T-helper 1 cell treated with Interleukin-12 subunit alpha and Interleukin-12 subunit beta and Interleukin-4 antibody, amounts not matched to agents 30 ng/mL and 1 ng/mL, for 36 hours (primary cell): ENCODE measurements at regions not wholly inside any gene's neighbourhood (a gene's known extent, or its start where the extent isn't known, plus 50 kb on each side); places are given as distances from the start of the nearest gene placed in this dataset.

ENCODE experiments used
- intact Hi-C: fragments of 100-400 bp; cut with micrococcal nuclease; formaldehyde crosslinking; loops from one replicate; pipeline ENCODE4 v1.15.1; 2024

DNA sequence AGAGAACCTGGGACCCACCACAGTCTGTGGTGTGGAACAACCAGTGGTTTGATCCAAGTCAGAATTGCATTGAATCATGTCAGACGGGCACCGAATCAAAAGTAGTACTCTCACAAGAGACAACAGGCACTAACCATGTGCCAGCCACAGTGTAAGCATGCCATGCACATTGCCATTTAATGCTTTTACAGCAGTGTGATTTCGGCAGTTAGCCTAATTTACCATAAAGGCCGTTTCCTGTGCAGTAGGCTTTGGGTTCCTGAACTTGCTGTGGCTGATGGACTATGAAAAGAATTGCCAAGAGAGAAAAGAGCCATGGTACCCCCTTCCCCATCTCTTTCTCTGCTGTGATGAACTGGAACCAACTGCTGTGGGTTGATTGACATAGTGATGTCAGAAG lies 540.6 kb downstream of the EBF1 start:
- intact Hi-C loops: no loop called here

DNA sequence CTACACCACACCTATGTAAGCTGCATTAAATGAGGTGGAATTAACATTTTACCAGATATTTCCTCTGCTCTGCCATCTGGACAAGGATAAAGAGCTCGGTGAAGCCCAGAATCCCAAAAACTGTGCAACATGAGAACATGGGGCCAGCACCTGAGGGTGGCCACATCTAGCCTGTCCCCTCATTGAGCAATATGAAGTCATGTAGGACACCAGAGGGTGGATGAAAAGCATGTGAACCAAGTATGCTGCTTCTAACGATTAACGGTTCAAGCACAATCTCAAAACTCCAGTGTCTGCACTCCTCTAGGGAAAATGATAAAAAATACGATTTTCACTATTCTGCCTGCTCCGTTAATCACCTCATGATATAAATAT lies 545.8 kb downstream of the EBF1 start:
- intact Hi-C loops: no loop called here

DNA sequence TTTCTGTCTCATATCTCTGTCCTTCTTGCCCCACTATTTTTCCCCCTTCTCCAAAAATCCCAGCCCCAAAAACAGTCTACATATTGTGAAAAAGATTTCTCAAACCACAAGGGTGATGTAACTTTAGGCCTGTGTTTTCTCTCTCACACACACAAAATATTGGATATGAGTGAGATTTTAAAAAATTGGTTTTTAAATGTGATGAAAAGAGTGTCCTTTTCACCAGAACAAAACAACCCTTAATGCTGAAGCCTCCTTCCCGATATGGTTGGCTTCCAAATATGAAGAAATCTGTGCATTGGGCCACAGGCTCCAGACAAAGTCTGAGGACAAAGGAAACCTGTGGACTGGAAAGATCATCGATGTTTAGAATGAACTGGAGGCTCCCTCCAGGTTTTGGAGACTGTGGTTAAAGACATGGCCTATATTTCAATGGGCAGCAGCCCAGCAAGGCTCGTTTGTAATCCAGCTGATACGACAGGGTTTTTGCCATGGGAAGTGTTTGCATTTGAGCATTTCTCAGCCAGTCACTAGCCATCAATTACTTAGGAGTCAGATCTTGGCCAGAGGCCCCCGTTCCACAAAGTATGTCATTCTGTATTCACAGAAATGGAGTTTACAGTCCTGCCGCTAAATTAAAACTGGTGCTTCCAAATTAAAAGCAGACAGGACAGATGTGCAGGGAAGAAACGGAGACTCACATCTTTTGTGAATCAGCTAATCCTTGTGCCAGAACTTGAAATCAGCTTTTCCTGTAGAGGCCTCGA lies 546.3 kb downstream of the EBF1 start:
- intact Hi-C loops: no loop called here

DNA sequence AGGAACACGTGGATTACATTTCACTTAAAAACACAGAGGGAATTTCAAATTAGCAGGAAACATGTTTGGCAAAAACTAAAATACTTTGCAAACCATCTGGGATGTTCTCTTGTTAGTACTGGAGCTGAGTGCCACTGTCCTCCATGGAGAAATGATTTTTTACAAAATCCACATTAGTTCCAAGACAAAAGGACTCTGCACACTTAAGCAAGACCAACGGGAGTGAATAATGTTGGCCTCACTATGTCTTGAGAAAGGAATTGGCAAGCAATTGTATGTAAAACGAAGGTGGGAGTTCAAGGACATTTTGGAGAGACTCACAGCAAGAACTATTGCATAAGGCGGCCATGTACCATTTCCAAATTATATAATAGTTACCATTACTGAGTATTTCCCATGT lies 547.5 kb downstream of the EBF1 start:
- intact Hi-C loops: no loop called here

DNA sequence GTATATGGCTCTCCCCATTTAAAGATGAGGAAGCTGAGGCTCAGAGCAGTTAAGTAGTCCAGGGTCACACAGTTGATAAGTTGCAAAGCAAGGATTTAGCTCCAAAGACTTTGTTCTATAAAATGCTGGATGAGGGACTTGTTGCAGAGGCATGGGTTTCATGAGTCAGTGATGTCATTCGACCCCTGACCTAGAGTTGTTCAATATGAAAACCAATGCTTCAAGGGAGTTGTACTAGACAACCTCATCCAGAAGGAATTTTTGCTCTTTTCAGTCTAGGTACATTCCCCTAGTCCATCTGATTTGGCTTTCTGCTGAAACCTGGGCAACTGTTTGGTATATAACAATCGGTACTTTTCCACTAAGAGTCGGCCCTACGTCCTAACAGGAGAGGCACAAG lies 550.4 kb downstream of the EBF1 start:
- intact Hi-C loops: no loop called here

DNA sequence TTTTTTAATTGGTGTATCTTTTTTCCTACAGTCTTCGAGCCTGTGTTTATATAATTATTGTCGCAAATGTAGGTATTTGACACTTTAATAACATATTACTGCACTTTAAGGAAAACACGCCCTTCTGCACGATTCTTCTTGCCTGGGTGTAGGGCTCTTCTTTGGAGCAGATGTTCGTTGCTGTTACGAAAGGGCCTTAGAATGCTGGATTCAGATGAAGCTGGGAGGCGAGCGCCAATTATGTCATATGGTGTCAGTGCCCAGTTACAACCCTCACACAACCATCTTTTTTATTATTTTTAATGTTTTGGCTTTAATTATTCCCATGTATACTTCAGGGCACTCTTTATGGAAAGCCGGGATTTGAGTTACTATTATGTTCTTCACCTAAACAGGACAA lies 553.0 kb downstream of the EBF1 start:
- intact Hi-C loops: no loop called here

DNA sequence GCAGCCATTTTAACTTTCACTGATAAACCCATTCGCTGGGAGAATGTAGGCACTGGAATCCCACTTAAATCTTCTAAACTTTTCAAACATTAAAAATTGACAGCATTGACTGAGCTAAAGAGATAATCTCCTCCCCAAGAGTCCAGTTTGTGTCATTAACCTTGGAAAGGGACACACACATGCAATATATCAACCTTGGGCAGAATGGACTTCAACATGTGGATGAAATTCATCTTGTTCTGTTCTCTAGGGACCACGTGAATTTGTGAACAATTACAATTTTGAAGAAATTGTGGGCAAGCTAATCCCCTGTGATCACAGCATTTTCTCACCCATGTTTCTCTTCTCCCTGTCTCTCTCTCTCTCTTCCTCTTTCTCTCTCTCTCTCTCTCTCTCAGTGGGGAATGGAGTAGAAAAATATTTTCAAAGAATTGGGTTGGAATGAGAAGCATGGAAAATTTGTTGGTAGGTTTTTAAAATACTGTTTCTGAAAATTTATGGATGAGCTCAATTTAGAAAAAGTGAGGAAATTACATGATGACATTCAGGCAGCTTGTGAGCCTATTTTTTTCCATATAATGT lies 553.7 kb downstream of the EBF1 start:
- intact Hi-C loops: no loop called here

DNA sequence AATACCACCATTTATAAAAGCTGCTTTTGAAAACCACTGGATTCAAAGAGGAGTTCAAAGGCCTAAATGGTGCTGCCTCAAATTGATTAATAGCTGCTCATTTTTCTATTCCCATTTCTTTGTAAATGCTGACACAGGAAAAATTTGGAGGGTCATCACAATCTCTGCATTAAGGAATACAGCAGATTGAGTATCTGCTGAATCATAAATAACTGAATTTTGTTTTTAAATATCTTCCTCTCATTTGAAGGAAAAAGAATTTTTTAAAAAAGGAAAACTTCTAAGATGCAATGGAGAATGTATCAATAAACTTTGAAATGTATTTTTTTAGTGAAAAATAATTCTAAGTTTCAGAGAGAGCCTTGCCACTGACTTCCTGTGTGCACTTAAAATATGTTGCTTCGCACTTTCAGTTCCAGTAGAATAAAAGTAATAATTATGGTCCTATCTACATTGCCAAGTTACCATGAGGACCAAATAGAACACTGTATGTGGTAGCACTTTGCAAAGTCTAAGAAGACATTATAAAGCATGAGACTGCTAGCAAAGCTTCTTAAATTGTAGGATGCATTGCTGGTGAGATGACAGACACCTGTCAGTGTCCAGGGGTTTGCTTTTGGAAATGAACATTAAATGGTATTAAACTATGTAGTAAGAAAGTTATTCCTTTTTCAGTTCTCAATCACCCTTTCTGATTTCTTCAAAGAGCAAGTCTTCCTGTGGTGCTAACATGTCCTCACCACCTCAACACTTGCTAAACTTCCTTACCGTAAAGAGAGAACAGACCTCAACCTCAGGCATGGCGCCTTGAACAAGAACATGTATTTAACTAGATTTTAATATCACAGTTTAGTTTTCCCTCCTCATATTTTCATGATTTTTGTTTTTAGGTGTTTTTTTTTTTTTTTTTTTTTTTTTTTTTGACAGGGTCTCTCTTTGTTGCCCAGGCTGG lies 555.1 kb downstream of the EBF1 start:
- intact Hi-C loops: no loop called here

DNA sequence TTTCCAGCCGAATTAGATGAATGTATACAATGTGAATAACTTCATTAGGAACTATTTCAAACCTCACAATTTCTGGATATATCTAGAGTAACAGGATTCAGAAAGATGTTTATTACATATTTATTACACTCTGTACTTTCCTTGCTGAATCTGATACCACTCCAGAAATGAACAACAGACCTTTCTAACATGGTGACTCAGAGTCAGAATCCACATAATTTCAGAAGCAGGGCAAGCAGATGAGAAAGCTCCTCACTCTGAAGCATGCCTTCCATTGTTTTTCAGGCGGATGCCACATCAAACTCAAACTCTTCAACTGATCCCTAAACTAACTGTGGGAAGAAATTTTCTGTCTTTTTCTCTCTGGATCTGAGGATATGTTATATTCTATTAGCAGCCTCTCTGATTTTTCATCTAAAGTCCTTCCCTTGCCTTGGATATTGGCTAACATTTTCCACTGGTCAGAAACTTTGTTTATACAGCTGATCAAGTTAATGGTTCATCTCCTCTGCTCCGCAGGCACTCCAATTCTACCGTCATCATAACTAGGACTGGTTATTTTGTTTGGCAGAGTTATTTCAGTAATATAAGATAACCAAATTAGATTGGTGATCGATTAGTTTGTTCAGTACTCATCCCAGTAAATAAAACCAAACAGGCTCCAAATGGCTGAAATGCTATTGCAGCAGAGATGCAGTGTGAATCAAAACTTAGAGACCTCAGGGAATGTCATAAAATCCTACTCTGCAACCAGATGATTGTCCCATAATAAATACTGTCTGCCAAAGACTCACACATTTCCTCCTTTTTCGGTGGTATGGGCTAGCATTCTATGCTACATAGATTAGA lies 556.0 kb downstream of the EBF1 start:
- intact Hi-C loops: no loop called here

DNA sequence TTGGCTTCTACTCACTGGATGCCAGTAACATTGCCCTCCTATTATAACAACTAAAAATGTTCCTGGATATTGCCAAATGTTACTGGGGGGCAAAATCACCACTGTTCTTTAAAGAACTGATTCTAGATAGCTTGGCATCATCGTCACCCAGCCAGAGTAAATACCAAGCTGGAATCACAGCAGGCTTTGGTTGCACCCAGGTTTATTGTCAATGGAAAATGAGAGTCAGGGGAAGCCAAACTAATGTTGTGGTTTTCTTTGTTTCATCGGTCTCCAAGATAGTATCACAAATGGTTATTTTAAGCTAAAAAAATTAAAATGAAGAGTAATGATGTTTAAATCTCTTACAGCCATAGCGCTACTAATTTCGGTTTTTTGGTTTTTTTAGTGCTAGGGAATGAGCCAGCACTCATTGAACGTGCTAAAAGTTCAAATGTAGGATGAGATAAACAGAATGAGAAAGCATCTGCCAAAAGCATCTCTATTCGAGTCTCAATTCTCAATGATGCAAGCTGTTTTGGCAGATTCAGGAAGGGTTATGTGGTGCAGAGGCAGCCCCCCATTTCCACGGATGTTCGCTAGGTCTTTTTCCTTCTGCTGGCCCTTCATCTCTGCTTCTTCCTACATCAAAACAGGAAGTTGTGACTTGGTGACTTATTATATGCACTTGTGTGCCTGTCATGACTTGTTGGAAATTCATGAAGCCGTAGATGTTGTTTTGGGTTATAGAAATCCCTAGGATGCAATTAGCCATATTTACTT lies 558.0 kb downstream of the EBF1 start:
- intact Hi-C loops: no loop called here

DNA sequence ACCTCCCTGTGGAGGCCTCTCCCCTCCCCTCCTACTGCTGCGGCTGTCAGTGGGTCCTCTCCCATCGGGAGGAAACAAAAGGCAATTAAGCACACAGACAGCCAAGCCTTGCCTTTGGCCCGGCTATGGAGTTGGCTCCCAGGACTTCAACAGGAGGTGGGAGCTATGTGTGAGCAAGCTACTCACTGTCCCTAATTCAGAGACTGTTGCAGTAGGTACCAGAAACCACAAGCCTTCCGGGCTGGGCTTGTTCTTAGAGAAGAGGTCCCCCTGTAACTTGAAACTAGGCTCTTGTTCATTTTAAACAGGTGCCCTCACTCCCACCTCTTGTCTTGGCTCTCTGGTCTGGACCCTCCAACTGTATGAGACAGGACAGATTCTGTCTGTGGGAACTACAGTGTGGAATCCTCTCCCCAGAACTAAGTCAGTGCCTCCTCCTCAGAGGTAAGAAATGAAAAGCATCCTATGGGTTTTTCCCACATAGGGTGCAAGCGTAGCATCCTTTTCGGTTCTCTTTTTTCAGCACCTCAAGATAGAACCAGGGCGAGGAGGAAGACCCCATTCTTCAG lies 561.1 kb downstream of the EBF1 start:
- intact Hi-C loops: no loop called here

DNA sequence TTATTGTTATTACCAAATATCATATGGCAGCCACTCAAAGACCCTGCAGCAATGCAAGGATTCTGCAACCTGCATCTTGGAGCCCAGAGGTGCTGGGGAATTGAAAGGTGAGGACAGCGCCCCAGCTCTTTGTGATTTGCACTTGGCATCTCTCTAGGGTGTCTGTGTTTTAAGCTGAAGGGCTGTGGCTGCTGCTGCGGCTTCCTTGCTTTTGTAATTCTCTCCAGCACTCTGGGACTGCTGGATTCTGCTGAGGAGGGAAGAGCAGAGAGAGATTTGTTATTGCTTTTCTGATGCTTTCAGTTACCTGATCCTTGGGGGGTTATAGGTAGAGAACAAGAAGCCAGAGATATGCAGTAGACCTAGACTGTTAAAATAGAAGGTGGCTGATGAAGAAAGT lies 562.4 kb downstream of the EBF1 start:
- intact Hi-C loops: no loop called here

DNA sequence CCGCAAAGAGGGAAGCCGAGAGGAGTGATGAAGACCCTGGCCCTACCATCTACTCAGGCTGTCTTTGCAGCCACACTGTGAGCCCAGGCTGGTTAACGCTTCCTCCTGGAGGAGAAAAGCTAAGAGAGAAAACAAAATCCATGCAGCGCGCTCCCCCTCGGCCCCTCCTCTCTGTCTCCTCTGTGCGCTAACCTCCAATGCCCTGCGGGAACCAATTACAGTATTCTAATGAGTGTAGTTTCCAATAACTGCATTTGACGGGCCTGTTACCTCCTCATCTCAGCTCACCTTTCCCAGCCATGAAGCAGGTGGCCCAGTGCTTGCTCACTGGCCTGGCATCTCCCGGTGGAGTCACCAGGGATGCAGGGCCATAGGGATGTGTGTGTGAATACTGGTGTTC lies 565.5 kb downstream of the EBF1 start:
- intact Hi-C loops: no loop called here

DNA sequence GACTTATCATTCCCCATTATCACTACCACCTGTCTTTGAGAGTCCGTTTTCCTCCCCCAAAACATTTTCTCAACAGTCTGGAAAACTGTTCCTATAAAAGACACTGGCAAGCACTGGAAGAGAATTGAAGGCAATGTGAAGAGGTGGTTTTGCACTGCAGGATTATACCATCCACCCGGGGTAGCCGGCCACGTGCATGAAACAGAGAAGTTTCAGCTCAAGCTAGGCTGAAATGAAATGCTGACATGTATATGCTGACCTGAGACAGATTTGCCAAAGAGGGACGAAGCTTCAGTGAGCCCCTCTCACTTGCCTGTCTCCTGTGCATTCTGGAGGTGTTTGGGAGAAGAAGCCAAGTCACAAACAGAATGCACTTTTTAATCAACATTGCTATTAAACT lies 567.0 kb downstream of the EBF1 start:
- intact Hi-C loops: no loop called here

DNA sequence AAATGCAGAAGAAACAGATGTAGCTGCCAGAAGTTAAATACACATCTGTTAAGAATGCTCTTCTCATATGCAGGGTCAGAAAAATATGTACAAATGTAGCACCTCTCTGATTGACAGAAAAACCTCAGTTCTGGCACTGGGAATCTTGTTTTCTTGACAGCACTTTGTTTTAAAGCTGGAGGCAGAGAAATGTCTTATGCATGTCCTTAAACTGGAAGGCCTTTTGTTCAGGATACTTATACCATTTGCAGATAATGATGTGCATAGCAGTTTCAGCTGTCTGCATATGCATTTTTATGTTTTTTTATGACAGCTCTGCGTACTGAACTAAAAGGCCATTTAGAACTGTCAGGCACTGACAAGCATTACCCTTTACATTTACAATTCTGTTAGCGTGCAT lies 567.9 kb downstream of the EBF1 start:
- intact Hi-C loops: no loop called here

DNA sequence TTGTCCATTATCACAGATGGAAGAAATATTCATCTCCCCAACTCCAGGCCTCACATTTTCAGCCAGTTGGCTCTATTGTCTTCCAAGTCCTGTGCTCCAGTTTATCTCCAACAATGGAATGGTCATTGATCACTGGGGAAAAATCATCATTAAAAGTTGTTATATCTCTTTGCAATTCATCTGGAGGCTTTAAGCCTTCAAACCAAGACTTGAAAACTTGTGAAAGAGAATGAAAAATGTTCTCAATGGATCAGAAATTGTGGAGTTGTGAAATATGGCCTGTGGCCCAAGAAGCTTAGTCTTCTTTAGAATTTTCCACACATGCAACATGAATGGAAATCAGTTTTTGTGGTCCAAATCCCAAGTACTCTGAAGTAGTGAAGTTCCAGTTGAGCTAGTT lies 569.6 kb downstream of the EBF1 start:
- intact Hi-C loops: no loop called here

DNA sequence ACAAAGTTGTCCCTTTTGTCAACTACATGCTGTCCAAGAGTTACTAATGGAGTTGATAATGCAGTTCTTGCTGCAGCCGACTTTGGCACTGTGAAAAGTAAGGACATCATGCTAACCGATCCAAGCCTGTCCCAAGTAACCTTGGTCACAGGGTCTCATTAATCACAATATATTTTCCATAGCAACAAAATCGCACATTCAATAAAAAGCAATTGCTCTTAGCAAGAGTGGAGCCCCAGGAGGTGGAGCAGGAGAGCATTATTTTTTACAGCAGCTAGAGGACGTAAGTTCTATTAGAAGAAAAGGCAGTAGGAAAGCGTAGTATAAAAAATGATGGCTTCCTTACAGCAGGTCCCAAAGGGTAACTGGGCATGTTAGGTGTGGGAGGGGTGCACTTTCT lies 570.3 kb downstream of the EBF1 start:
- intact Hi-C loops: no loop called here

DNA sequence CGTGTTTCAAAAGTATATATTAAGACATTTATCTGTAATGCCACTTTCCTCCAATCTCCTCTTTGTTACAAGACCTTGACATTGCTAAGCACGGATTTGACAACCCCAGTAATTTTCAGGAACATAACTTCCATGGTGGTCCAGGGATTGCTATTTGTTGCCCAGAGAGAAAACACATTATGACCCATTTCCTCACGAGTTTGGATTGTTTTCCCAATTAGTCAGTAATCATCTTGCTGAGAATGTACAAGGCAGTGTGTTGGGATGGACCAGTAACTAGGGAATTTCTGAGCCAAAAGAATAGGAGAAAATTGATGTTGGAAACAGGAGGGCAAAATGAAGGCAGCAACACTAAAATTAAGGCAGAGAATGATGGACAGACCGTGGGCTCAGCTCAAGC lies 574.1 kb downstream of the EBF1 start:
- intact Hi-C loops: no loop called here

DNA sequence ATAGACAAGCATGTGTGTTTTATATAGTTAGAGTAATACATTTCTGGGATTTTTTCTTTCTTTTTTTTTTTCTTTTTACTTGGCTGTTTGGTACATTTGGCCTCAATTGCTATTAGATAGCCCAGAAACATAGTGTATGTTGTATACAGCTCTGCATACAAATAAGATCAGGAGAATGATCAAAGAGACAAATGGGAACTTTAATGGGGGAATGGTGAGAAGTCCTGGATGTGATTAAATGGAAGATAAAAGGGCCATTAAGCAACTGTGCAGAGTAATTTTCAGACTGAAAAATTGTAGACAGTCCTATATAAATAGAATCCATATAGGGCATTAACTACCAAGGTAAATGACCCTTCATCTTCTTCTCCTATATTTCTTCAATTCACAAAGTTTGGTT lies 575.6 kb downstream of the EBF1 start:
- intact Hi-C loops: no loop called here

DNA sequence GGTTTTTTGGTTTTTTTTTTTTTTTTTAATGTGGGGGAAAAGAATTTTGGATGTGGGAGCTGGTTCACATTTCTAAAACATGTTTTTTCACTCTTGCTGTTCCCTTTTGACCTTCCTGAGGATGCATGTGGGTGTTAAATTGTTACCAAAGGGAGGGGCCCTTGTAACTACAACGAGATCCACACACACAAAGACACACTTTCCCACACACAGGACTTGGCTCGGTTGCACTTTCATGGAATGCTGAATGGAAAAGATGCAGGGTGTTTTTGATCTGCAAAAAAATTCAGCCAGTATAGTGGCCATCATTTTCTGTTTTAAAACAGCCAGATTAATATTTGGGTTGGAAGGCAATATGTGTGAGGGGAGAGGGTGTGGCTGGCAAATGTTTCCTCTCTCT lies 576.9 kb downstream of the EBF1 start:
- intact Hi-C loops: no loop called here
